ENCODE measurements at regions not wholly inside any gene's neighbourhood (a gene's known extent, or its start where the extent isn't known, plus 50 kb on each side); places are given as distances from the start of the nearest gene placed in this dataset.

DNA sequence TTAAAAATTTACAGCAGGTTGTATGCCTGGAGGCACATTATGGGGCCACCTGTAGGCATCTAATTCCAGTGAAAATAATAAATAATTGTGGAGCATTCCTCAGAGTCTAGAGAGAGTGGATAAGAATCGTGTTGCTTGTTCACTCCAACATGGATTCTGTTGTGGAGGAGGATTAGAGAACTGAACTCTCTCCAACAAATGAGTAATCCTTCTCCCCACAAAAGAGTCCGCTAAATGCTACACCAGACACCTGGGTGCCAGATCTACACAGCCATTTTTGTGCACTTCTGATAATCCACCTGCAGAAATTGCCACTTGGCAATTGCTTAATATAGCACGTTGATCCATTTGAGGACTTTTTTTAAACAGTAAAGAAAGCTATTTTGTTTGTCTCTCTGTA lies 113.7 kb upstream of the DPYD start:
- DNase-seq (ENCODE audit: low spot score), result no peak
- intact Hi-C loops (cut with DNase I), result no loop called here

DNA sequence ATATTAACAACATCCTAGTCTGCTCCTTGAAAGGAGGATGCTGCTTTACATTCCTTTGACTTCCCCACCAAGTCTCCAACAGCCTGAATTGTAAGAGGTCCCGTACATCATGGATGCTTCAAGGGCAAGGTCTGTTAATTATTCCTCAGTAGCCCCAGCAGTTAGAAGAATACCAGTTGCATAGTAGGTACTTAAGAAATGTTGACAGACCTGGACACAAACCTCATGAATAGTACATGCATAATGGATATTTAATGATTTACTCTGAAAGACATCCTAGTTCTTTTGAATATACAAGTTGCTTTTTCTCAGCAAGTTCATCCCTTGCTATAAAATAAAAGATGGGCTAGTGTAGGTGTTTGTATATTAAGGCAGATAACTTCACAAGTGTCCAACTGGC lies 112.1 kb upstream of the DPYD start:
- DNase-seq (ENCODE audit: low spot score), result no peak
- intact Hi-C loops (cut with DNase I), result no loop called here

- intact Hi-C loops (cut with DNase I), result no loop called here
- DNase-seq (ENCODE audit: low spot score), result no peak
Observed at GRCh38 chr1:98030976-98031375, 110.1 kb upstream of the DPYD start.

- no peak for DNase-seq (ENCODE audit: low spot score)
- intact Hi-C loops (cut with DNase I), result no loop called here
Observed at GRCh38 chr1:98030483-98030882, 109.6 kb upstream of the DPYD start.

GRCh38 chr1:98028800-98029199 lies 108.0 kb upstream of the DPYD start:
- intact Hi-C loops (cut with DNase I), result no loop called here
- DNase-seq (ENCODE audit: low spot score), result no peak

DNA sequence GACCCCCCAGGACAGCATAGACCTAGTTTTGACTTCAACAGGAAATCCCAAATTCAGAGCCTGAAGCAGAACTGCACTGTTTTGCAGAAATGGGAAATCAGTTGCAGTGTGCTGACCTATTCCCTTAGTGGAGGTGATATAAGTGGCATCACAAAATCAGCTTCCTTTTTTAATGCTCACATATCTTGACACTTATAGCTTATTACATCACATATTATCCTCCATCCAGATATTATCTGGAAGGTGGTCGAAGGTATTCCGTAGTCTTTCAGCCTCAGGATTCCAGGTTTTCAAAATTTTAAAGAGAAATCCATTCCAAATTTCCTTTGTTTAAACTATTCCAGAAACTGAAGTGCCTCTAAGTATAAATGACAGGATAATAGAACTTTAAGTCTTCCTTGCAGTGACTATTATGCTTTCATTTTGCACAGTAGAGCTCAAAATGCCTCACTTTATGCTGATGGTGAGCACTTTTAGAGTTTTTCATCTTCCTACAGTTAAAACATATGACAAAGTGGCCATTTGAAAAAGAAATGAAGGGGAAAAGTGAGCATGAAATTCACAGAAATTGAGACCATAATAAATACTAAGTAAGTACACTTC lies 106.4 kb upstream of the DPYD start:
- intact Hi-C loops (cut with DNase I), result no loop called here
- no peak for DNase-seq (ENCODE audit: low spot score)

DNA sequence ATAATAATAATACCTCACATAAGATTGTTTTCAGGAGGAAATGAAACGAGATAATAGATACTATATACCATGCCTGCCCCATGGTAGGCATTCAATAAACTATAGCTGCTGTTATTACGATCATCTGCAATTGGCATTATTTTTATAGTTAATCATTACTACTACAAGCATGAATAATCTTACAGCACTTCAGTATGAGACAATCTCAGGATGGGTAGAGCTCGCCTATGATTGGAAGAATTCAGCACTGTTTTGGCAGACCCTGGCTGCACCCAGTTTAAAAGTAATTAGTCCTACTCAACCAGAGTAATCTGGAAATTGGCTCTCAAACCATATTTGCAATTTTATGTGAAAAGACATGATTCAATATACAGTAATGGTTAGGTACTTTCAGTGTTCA lies 105.0 kb upstream of the DPYD start:
- DNase-seq (ENCODE audit: low spot score), result no peak
- intact Hi-C loops (cut with DNase I), result no loop called here

- no peak for DNase-seq (ENCODE audit: low spot score)
- intact Hi-C loops (cut with DNase I), result no loop called here
Observed at GRCh38 chr1:98021126-98021525, 100.3 kb upstream of the DPYD start.

- intact Hi-C loops (cut with DNase I), result no loop called here
- no peak for DNase-seq (ENCODE audit: low spot score)
Observed at GRCh38 chr1:98019747-98020146, 98.9 kb upstream of the DPYD start.

- intact Hi-C loops (cut with DNase I), result no loop called here
- DNase-seq (ENCODE audit: low spot score), result no peak
Observed at GRCh38 chr1:98018074-98018473, 97.2 kb upstream of the DPYD start.

DNA sequence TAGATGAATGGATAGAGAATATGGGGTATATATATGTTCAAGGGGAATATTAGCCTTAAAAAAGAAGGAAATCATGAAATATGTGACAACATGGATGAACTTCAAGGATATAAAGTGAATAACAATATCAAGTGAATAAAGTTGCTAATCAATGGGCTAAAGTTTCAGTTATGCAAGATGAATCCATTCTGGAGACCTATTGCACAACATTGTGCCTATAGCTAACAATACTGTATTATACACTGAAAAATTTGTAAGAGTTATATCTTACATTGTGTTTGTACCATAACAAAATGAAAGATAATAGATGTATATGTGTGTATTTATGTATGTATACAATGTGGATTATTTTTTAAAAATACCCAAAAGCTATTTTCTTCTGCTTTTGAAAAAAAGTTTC lies 96.3 kb upstream of the DPYD start:
- intact Hi-C loops (cut with DNase I), result no loop called here
- DNase-seq (ENCODE audit: low spot score), result no peak

GRCh38 chr1:98008373-98008772 lies 87.5 kb upstream of the DPYD start:
- DNase-seq (ENCODE audit: low spot score), result no peak
- intact Hi-C loops (cut with DNase I), result no loop called here

DNA sequence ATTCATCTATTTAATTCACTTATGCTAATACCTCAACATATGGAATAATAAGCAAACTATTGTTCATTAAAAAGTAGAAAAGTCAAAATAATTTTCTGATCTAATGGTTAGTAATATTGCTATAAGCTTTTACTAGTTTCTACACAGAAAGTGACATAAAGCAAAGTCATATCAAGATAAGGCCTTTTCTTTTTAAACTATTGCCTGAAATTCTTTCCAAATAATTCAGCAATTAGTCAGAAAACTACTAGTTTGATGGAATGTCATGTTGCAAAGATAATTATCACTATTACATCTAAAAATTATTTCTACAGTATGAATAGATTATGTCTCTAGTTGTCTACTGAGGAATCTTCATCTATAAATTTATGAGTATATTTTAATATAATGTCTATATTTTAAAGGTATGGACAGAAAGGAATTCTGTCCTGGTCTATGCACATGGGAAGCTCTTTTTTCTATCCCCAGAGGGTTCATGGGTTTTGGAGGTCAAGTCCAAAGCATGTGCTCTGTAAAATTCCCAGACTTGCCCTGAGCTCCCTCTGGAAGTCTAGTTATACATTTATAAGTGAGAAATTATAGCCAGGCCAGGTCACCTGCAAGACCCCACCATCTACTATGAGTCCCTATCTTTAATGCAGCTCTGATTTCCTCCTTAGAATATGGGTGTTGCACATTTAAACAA lies 84.6 kb upstream of the DPYD start:
- intact Hi-C loops (cut with DNase I), result no loop called here
- DNase-seq (ENCODE audit: low spot score), result no peak

GRCh38 chr1:98003442-98003841 lies 82.6 kb upstream of the DPYD start:
- intact Hi-C loops (cut with DNase I), result no loop called here
- no peak for DNase-seq (ENCODE audit: low spot score)

DNA sequence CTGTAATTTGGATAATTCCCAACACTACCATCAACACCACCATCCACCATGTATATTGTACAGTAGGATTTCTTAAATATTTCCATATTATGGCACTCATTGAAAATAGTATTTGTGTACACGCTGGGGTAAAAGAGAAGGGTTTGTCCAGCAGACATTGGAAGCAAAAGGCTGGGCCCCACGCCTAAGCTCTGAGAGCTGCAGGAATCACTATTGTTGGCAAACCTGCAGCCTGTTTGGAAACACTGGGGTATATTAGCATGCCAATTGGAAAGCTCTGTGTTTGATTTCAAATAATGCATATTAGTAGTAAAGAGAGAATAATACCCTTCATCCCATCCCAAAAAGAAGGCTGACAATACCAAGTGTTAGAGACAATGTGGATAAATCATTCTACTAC lies 81.5 kb upstream of the DPYD start:
- DNase-seq (ENCODE audit: low spot score), result no peak
- intact Hi-C loops (cut with DNase I), result no loop called here

GRCh38 chr1:98001764-98002163 lies 80.9 kb upstream of the DPYD start:
- intact Hi-C loops (cut with DNase I), result no loop called here

GRCh38 chr1:97999320-97999719 lies 78.5 kb upstream of the DPYD start:
- no peak for DNase-seq (ENCODE audit: low spot score)
- intact Hi-C loops (cut with DNase I), result no loop called here

More at GRCh38 chr1:98001764-98002163, 80.9 kb upstream of the DPYD start:
- no peak for DNase-seq (ENCODE audit: low spot score)

DNA sequence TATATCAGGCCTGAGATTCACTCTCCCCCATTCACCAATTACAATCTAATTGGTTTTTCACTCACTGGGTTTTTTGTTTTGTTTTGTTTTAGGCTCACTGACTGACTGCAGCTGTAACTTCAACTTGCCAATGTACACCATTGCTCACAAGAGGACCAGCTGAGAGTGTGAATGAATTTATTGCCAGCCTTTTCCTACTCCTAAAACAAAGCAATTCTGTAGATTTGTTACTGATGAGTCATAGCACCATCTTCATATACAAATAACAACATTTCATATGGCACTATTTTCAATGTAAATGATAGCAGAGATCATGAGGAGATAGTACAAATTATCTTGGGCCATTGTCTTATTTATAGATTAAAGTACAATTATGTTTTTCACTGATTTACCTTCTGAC lies 76.0 kb upstream of the DPYD start:
- DNase-seq (ENCODE audit: low spot score), result no peak
- intact Hi-C loops (cut with DNase I), result no loop called here

- intact Hi-C loops (cut with DNase I), result no loop called here
- no peak for DNase-seq (ENCODE audit: low spot score)
Observed at GRCh38 chr1:97989094-97989680, 68.4 kb upstream of the DPYD start.

DNA sequence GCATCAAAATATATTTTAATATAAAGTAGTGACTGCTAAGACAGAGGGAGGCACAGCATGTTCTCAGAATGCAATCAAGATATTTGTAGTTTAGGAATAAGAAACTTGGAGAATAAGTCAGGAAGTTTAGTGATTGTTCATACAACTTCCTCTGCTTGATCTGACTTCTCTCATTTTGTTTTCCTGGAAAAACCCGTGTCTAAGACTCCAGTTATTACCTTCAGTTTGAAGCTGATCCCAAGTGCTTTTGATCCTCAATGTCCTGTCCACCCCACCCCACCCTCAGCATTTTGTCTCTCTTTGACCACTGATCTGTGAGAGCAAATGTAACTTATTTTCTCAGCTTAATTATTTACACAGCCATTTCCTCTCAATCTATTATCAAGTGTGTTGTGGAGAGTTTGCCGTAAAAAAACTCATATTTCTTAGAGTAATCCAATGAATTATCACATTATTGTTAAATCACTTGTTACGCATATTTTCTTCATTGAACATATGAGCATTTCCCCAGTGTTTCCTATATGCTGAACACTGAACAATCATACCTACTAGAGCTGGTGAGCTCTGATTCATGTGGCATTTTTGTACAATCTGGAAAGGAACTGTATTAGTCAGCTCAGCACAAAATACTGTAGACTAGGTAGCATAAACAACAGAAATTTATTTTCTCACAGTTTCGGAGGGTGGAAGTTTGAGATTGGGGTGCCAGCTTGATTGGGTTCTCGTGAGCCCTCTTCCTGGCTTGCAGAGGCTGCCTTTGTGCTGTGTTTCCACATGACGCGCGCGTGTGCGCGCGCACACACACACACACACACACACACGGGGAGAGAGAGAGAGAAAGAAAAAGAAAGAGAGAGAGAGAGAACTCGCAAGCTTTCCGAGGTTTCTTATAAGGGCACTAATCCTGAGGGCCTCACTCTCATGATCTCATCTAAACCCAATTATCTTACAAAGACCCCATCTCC lies 65.5 kb upstream of the DPYD start:
- DNase-seq (ENCODE audit: low spot score), result no peak
- intact Hi-C loops (cut with DNase I), result no loop called here

Measured in cardiac septum (tissue), 1 donor.